Vagina (tissue), 2 donors: ENCODE measurements at regions not wholly inside any gene's neighbourhood (a gene's known extent, or its start where the extent isn't known, plus 50 kb on each side); places are given as distances from the start of the nearest gene placed in this dataset.

ENCODE experiments used
- POLR2A ChIP-seq, 2 donors: fragments of 450-650 bp; IDR thresholded peaks; one replicate each; pipeline ENCODE4 v1.6.1; 2017; ENCODE audit warnings: antibody characterized with exemption in 2 of 2, mild to moderate bottlenecking in 2 of 2, moderate library complexity in 2 of 2
- TF ChIP-seq, protein P1 (sequence below), 3 experiments: fragments of 450-650 bp in 2 of 3; fragments of 200-600 bp in 1 of 3; sonication (generic) in 1 of 3; IDR thresholded peaks; one replicate each; pipeline ENCODE4 v1.5.1; 2017 to 2019; ENCODE audit warnings: antibody characterized with exemption in 3 of 3, mild to moderate bottlenecking in 2 of 3, moderate library complexity in 2 of 3

DNA sequence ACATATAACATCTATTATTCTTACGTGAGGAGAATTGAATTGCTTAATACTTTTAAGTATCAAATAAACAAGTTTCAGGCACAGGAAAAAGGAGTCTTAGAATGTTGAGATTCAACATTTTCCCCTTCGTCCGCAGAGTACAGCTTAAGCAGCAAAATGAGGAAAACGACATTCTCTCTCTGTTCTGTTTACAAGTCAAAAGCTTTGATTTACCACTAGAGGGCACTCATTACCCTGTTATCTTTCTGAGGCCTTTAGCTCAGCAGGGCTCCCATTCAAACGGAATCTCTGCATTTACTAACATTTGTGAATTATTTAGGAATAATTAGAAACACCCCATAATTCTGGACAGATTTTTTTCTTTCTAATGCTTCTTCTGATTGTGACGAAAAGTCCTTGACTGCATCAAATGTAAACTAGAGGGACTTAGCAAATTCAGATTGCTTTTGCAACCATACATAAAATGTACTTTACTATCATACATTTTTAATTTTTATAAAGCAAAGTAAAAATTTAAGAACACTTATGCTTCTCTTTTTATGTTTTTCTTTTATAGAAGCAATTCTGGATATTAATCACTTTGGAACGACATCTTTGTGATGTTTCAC, 75.0 kb downstream of the JRKL start:
- TF ChIP-seq, protein P1, sequence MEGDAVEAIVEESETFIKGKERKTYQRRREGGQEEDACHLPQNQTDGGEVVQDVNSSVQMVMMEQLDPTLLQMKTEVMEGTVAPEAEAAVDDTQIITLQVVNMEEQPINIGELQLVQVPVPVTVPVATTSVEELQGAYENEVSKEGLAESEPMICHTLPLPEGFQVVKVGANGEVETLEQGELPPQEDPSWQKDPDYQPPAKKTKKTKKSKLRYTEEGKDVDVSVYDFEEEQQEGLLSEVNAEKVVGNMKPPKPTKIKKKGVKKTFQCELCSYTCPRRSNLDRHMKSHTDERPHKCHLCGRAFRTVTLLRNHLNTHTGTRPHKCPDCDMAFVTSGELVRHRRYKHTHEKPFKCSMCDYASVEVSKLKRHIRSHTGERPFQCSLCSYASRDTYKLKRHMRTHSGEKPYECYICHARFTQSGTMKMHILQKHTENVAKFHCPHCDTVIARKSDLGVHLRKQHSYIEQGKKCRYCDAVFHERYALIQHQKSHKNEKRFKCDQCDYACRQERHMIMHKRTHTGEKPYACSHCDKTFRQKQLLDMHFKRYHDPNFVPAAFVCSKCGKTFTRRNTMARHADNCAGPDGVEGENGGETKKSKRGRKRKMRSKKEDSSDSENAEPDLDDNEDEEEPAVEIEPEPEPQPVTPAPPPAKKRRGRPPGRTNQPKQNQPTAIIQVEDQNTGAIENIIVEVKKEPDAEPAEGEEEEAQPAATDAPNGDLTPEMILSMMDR (IDR thresholded peaks at IDR 0.05) = peak; percentile 48 to 76 (median 53)
- TF ChIP-seq POLR2A (IDR thresholded peaks at IDR 0.05) = no peak
